Activated CD8-positive, alpha-beta memory T cell treated with anti-CD3 and anti-CD28 coated beads for 24 hours (primary cell): ENCODE measurements at regions not wholly inside any gene's neighbourhood (a gene's known extent, or its start where the extent isn't known, plus 50 kb on each side); places are given as distances from the start of the nearest gene placed in this dataset.
"Not testable (repeated sequence)": the region's sequence is repeated elsewhere in the genome, so short reads cannot be mapped to it uniquely, and the experiment has no call there.

Source experiments
- DNase-seq: peaks from one replicate; pipeline ENCODE4 v3.0.0-alpha.2; 2020

- DNase-seq: peak; percentile 37
These were observed 275.7 kb upstream of the C1orf174 start for GRCh38 chr1:4175566-4176405.

- peak; percentile 42 for DNase-seq
These were observed 276.8 kb upstream of the C1orf174 start for GRCh38 chr1:4176841-4177240.

- DNase-seq: peak; percentile 51
These were observed 277.5 kb upstream of the C1orf174 start for GRCh38 chr1:4177425-4178150.

- peak; percentile 47 for DNase-seq
These were observed 278.5 kb upstream of the C1orf174 start for GRCh38 chr1:4178501-4179113.

- peak; percentile 33 for DNase-seq
These were observed 280.1 kb upstream of the C1orf174 start for GRCh38 chr1:4179914-4180735.

GRCh38 chr1:4186486-4186885, 286.4 kb upstream of the C1orf174 start:
- DNase-seq: not testable (repeated sequence)

GRCh38 chr1:4203501-4203900, 303.4 kb upstream of the C1orf174 start:
- DNase-seq: no peak

- DNase-seq: no peak
These were observed 307.1 kb upstream of the C1orf174 start for GRCh38 chr1:4207183-4207582.

- no peak for DNase-seq
These were observed 308.0 kb upstream of the C1orf174 start for GRCh38 chr1:4207842-4208692.

- DNase-seq: no peak
These were observed 310.0 kb upstream of the C1orf174 start for GRCh38 chr1:4210043-4210442.

- no peak for DNase-seq
These were observed 312.7 kb upstream of the C1orf174 start for GRCh38 chr1:4212796-4213195.

- peak; percentile 11 for DNase-seq
These were observed 313.4 kb upstream of the C1orf174 start for GRCh38 chr1:4213366-4213973.

- peak; percentile 38 for DNase-seq
These were observed 314.8 kb upstream of the C1orf174 start for GRCh38 chr1:4214826-4215225.

GRCh38 chr1:4215391-4215790, 315.3 kb upstream of the C1orf174 start:
- peak; percentile 35 for DNase-seq

- DNase-seq: peak; percentile 13
These were observed 316.2 kb upstream of the C1orf174 start for GRCh38 chr1:4216231-4216630.

- peak; percentile 1 for DNase-seq
These were observed 318.5 kb upstream of the C1orf174 start for GRCh38 chr1:4218619-4219018.

GRCh38 chr1:4219111-4219510, 319.0 kb upstream of the C1orf174 start:
- peak; percentile 3 for DNase-seq

GRCh38 chr1:4219826-4220225, 319.8 kb upstream of the C1orf174 start:
- peak; percentile 15 for DNase-seq

- DNase-seq: no peak
These were observed 320.3 kb upstream of the C1orf174 start for GRCh38 chr1:4220362-4220761.

- no peak for DNase-seq
These were observed 321.0 kb upstream of the C1orf174 start for GRCh38 chr1:4221107-4221506.
